Endothelial cell of umbilical vein (primary cell): ENCODE measurements at regions not wholly inside any gene's neighbourhood (a gene's known extent, or its start where the extent isn't known, plus 50 kb on each side); places are given as distances from the start of the nearest gene placed in this dataset.

Experiments
- BruUV-seq: library from RNA; stranded (reverse); fragments of 400-500 nt; replicated peaks from 2 replicates; lab custom pipeline; 2021; lab: Mats Ljungman, UMichigan
- CTCF ChIA-PET: fragments of 300-600, 350-600 bp; sonication (Branson Sonifier 250); formaldehyde crosslinking; loops from one replicate; lab custom pipeline; 2021; ENCODE audit warnings: antibody characterized with exemption, inconsistent platforms; lab: Charles Lee
- POLR2A ChIA-PET: fragments of 300-600, 350-600 bp; sonication (Branson Sonifier 250); formaldehyde crosslinking; loops from one replicate; lab custom pipeline; 2021; ENCODE audit warnings: antibody characterized with exemption, inconsistent platforms; lab: Charles Lee
- DNase-seq: peaks from one replicate; pipeline ENCODE4 v3.0.0-alpha.2; 2011; ENCODE audit warnings: low read depth, low spot score
- FAIRE-seq: peaks from 2 replicates; lab custom pipeline; 2011; peaks lifted over from hg19 to GRCh38; lab: Jason Lieb, UNC
- H2AFZ ChIP-seq: 2 replicates; pipeline ENCODE4 v1.6.0; 2012; ENCODE audit warnings: low read depth, low read length, control low read depth, inconsistent platforms
- H3K27ac ChIP-seq: 2 replicates; pipeline ENCODE4 v1.5.1; 2011; ENCODE audit warnings: low read depth, mild to moderate bottlenecking, control low read depth, low read length, moderate library complexity; ENCODE audit not compliant: insufficient read depth
- H3K27me3 ChIP-seq, 2 experiments: 2 replicates each; pipeline versions ENCODE4 v1.6.0 to v1.6.1; 2011; ENCODE audit warnings: low read length in 2 of 2, mixed read lengths in 1 of 2; ENCODE audit not compliant: control insufficient read depth in 2 of 2, insufficient read depth in 2 of 2
- H3K36me3 ChIP-seq, 2 experiments: 2 replicates in 1 of 2; 3 replicates in 1 of 2; pipeline ENCODE4 v1.5.1; 2011; ENCODE audit warnings: low read length in 2 of 2, mild to moderate bottlenecking in 1 of 2, moderate library complexity in 1 of 2; ENCODE audit not compliant: control insufficient read depth in 2 of 2, insufficient read depth in 2 of 2; ENCODE audit errors: extremely low read depth in 1 of 2
- H3K4me1 ChIP-seq: 3 replicates; pipeline ENCODE4 v1.5.1; 2011; ENCODE audit warnings: mild to moderate bottlenecking, low read length; ENCODE audit not compliant: control insufficient read depth, insufficient read depth; ENCODE audit errors: extremely low read depth
- H3K4me2 ChIP-seq: 2 replicates; pipeline ENCODE4 v1.6.1; 2011; ENCODE audit warnings: low read length, control low read depth, mixed read lengths; ENCODE audit not compliant: insufficient read depth
- H3K4me3 ChIP-seq, 3 experiments: fragments of 200-600 bp in 1 of 3; sonication (generic), shearing (Covaris generic) in 1 of 3; replicated peaks in 1 of 3; 2 replicates each; pipeline ENCODE4 v1.5.1; 2011 to 2016; ENCODE audit warnings: control low read depth in 3 of 3, low read length in 3 of 3, mild to moderate bottlenecking in 2 of 3, inconsistent platforms in 1 of 3, low read depth in 1 of 3, moderate library complexity in 1 of 3; ENCODE audit not compliant: insufficient read depth in 1 of 3
- H3K79me2 ChIP-seq: 2 replicates; pipeline ENCODE4 v1.6.0; 2012; ENCODE audit warnings: low read length, inconsistent platforms; ENCODE audit not compliant: control insufficient read depth, insufficient read depth
- H3K9ac ChIP-seq: replicated peaks from 2 replicates; pipeline ENCODE3; 2011; ENCODE audit warnings: low read length, control low read depth; ENCODE audit not compliant: insufficient read depth; ENCODE audit errors: extremely low read depth
- H3K9me1 ChIP-seq: replicated peaks from 3 replicates; pipeline ENCODE4 v1.6.0; 2011; ENCODE audit warnings: mild to moderate bottlenecking, low read length; ENCODE audit not compliant: control insufficient read depth, insufficient read depth; ENCODE audit errors: extremely low read depth
- H3K9me3 ChIP-seq: replicated peaks from 2 replicates; pipeline ENCODE4 v1.5.1; 2012; ENCODE audit warnings: low read length, inconsistent platforms; ENCODE audit not compliant: control insufficient read depth, insufficient read depth
- H4K20me1 ChIP-seq: replicated peaks from 2 replicates; pipeline ENCODE3; 2011; ENCODE audit warnings: mild to moderate bottlenecking, low read length; ENCODE audit not compliant: control insufficient read depth, insufficient read depth; ENCODE audit errors: extremely low read depth
- CTCF ChIP-seq, 2 donors: IDR thresholded peaks; 1 replicate in 1 of 2; 2 replicates in 1 of 2; pipeline ENCODE4 v1.5.1; 2011; ENCODE audit warnings: low read length in 2 of 2, mild to moderate bottlenecking in 2 of 2, moderate library complexity in 2 of 2, control low read depth in 1 of 2, inconsistent platforms in 1 of 2, low read depth in 1 of 2; ENCODE audit not compliant: insufficient read depth in 1 of 2; ENCODE audit errors: extremely low read depth in 1 of 2
- EZH2 ChIP-seq: IDR thresholded peaks from 2 replicates; pipeline ENCODE4 v1.6.1; 2012; ENCODE audit warnings: borderline replicate concordance, low read depth, mild to moderate bottlenecking, moderate library complexity, low read length, inconsistent platforms; ENCODE audit not compliant: severe bottlenecking
- FOS ChIP-seq: IDR thresholded peaks from 2 replicates; pipeline ENCODE4 v1.6.1; 2011; ENCODE audit warnings: mild to moderate bottlenecking, low read length, moderate library complexity, borderline replicate concordance; ENCODE audit not compliant: insufficient read depth
- GATA2 ChIP-seq: IDR thresholded peaks from 2 replicates; pipeline ENCODE4 v1.7.0; 2011; ENCODE audit warnings: low read depth, mild to moderate bottlenecking, moderate library complexity, mixed read lengths, low read length; ENCODE audit not compliant: insufficient read length, insufficient read depth
- JUN ChIP-seq: IDR thresholded peaks from 2 replicates; pipeline ENCODE4 v1.6.1; 2011; ENCODE audit warnings: borderline replicate concordance, low read depth; ENCODE audit not compliant: insufficient read length, insufficient read depth
- MAX ChIP-seq: IDR thresholded peaks from 2 replicates; pipeline ENCODE4 v1.6.1; 2011; ENCODE audit not compliant: insufficient read depth, insufficient read length
- MYC ChIP-seq: IDR thresholded peaks from one replicate; pipeline ENCODE4 v1.6.1; 2011; ENCODE audit warnings: mild to moderate bottlenecking, low read depth, low read length
- POLR2A ChIP-seq: IDR thresholded peaks from 2 replicates; pipeline ENCODE4 v1.6.1; 2012; ENCODE audit warnings: low read depth, mild to moderate bottlenecking, control low read depth, low read length
- POLR2AphosphoS5 ChIP-seq: IDR thresholded peaks from 2 replicates; pipeline ENCODE4 v1.6.1; 2012; ENCODE audit warnings: low read depth, mild to moderate bottlenecking, control low read depth, low read length, moderate library complexity; ENCODE audit not compliant: insufficient read depth
- dilution Hi-C: fragments of 300-500 bp; cut with MboI; formaldehyde crosslinking; loops from one replicate; pipeline ENCODE4 v1.15.0; 2019; ENCODE audit warnings: low sequenced_read_pairs; ENCODE audit not compliant: extremely low pct_ligation_motif_present
- intact Hi-C: fragments of 100-400 bp; cut with micrococcal nuclease; formaldehyde crosslinking; loops from one replicate; pipeline ENCODE4 v1.10.0; 2022

GRCh38 chr2:16058747-16059358 is 118.5 kb downstream of the MYCN start:
- no peak for FAIRE-seq
- BruUV-seq = no TSS peak
- CTCF ChIA-PET = no interaction called here
- Histone ChIP-seq H3K4me2 (no peak overlapping the region), H3K9me1 (no peaks in the 10 kb centered on the region), H3K27ac (no peak overlapping the region), H3K36me3 (no peaks in the 10 kb centered on the region), H3K9ac (no peak overlapping the region), H3K79me2 (no peaks in the 10 kb centered on the region), H3K4me1 (no peaks in the 10 kb centered on the region), H3K4me3 (no peak overlapping the region), H3K9me3 (no peaks in the 10 kb centered on the region), H4K20me1 (no peaks in the 10 kb centered on the region), H2AFZ (no peak overlapping the region), H3K27me3 (no peaks in the 10 kb centered on the region)
- DNase-seq = no peak
- intact Hi-C loops (no loop called here), dilution Hi-C loops (no loop called here)
- no peak for TF ChIP-seq POLR2AphosphoS5
- no peak for TF ChIP-seq JUN
- TF ChIP-seq CTCF (IDR thresholded peaks at IDR 0.05; ENCODE audit: extremely low read depth in 1 of 2, insufficient read depth in 1 of 2, low read depth in 1 of 2, low read length in 2 of 2) = no peak
- no peak for TF ChIP-seq EZH2
- TF ChIP-seq POLR2A = no peak
- TF ChIP-seq GATA2 = no peak
- TF ChIP-seq MYC = no peak
- no peak for TF ChIP-seq MAX
- no peak for TF ChIP-seq FOS
- POLR2A ChIA-PET = no interaction called here
